SK-N-SH treated with all-trans-retinoic acid at 6 μM for 48 hours (cell line): ENCODE measurements at regions not wholly inside any gene's neighbourhood (a gene's known extent, or its start where the extent isn't known, plus 50 kb on each side); places are given as distances from the start of the nearest gene placed in this dataset.

Experiments
- CSDC2 ChIP-seq: fragments of 250-450 bp; sonication (Bioruptor Pico); IDR thresholded peaks from 2 replicates; pipeline ENCODE4 v1.5.0; 2020; ENCODE audit warnings: mild to moderate bottlenecking, moderate library complexity
- GLIS3 ChIP-seq: fragments of 250-450 bp; sonication (Bioruptor Pico); IDR thresholded peaks from 2 replicates; pipeline ENCODE4 v1.5.0; 2020; ENCODE audit warnings: mild to moderate bottlenecking, moderate library complexity
- PPARA ChIP-seq: fragments of 250-450 bp; sonication (Bioruptor Pico); IDR thresholded peaks from 2 replicates; pipeline ENCODE4 v1.5.0; 2020; ENCODE audit warnings: mild to moderate bottlenecking, borderline replicate concordance
- RARB ChIP-seq: fragments of 250-450 bp; sonication (Bioruptor Pico); IDR thresholded peaks from 2 replicates; pipeline ENCODE4 v1.8.0; 2021; ENCODE audit warnings: mild to moderate bottlenecking, moderate library complexity
- SNAI2 ChIP-seq: fragments of 250-450 bp; sonication (Bioruptor Pico); IDR thresholded peaks from 2 replicates; pipeline ENCODE4 v1.5.0; 2020; ENCODE audit warnings: mild to moderate bottlenecking, moderate library complexity
- TOX ChIP-seq: fragments of 250-450 bp; sonication (Bioruptor Pico); IDR thresholded peaks from 2 replicates; pipeline ENCODE4 v1.8.0; 2021; ENCODE audit warnings: mild to moderate bottlenecking, moderate library complexity, borderline replicate concordance
- ZC3H10 ChIP-seq: fragments of 250-450 bp; sonication (Bioruptor Pico); IDR thresholded peaks from 2 replicates; pipeline ENCODE4 v1.5.1; 2021; ENCODE audit warnings: mild to moderate bottlenecking, moderate library complexity
- ZFP3 ChIP-seq: fragments of 250-450 bp; sonication (Bioruptor Pico); IDR thresholded peaks from 2 replicates; pipeline ENCODE4 v1.5.0; 2020; ENCODE audit warnings: mild to moderate bottlenecking, moderate library complexity
- ZNF70 ChIP-seq: fragments of 450-650 bp; formaldehyde crosslinking; IDR thresholded peaks from 2 replicates; pipeline ENCODE4 v1.5.0; 2020; ENCODE audit warnings: mild to moderate bottlenecking, moderate library complexity
- TF ChIP-seq, protein P1 (sequence below): fragments of 250-450 bp; sonication (Bioruptor Pico); IDR thresholded peaks from 2 replicates; pipeline ENCODE4 v1.5.1; 2020; ENCODE audit warnings: low read depth, mild to moderate bottlenecking, moderate library complexity
- TF ChIP-seq, protein P2 (sequence below): fragments of 250-450 bp; sonication (Bioruptor Pico); IDR thresholded peaks from 2 replicates; pipeline ENCODE4 v1.8.0; 2021; ENCODE audit warnings: low read depth, mild to moderate bottlenecking, moderate library complexity, borderline replicate concordance
- TF ChIP-seq, protein P3 (sequence below): fragments of 250-450 bp; sonication (Bioruptor Pico); IDR thresholded peaks from 2 replicates; pipeline ENCODE4 v1.8.0; 2020; ENCODE audit warnings: mild to moderate bottlenecking, moderate library complexity, borderline replicate concordance

GRCh38 chr1:82567348-82567747 lies 766.6 kb downstream of the ADGRL2 start:
- TF ChIP-seq ZFP3 (CRISPR knock-in tag) (no peak), ZNF70 (CRISPR knock-in tag) (no peak), RARB (no peak), SNAI2 (CRISPR knock-in tag) (no peak), PPARA (CRISPR knock-in tag) (no peak), TOX (CRISPR knock-in tag) (no peak), ZC3H10 (no peak), GLIS3 (CRISPR knock-in tag) (no peak), CSDC2 (CRISPR knock-in tag) (no peak)
- TF ChIP-seq, protein P1, sequence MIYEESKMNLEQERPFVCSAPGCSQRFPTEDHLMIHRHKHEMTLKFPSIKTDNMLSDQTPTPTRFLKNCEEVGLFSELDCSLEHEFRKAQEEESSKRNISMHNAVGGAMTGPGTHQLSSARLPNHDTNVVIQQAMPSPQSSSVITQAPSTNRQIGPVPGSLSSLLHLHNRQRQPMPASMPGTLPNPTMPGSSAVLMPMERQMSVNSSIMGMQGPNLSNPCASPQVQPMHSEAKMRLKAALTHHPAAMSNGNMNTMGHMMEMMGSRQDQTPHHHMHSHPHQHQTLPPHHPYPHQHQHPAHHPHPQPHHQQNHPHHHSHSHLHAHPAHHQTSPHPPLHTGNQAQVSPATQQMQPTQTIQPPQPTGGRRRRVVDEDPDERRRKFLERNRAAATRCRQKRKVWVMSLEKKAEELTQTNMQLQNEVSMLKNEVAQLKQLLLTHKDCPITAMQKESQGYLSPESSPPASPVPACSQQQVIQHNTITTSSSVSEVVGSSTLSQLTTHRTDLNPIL = no peak
- TF ChIP-seq, protein P2, sequence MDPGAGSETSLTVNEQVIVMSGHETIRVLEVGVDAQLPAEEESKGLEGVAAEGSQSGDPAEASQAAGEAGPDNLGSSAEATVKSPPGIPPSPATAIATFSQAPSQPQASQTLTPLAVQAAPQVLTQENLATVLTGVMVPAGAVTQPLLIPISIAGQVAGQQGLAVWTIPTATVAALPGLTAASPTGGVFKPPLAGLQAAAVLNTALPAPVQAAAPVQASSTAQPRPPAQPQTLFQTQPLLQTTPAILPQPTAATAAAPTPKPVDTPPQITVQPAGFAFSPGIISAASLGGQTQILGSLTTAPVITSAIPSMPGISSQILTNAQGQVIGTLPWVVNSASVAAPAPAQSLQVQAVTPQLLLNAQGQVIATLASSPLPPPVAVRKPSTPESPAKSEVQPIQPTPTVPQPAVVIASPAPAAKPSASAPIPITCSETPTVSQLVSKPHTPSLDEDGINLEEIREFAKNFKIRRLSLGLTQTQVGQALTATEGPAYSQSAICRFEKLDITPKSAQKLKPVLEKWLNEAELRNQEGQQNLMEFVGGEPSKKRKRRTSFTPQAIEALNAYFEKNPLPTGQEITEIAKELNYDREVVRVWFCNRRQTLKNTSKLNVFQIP (CRISPR knock-in tag) = no peak
- TF ChIP-seq, protein P3, sequence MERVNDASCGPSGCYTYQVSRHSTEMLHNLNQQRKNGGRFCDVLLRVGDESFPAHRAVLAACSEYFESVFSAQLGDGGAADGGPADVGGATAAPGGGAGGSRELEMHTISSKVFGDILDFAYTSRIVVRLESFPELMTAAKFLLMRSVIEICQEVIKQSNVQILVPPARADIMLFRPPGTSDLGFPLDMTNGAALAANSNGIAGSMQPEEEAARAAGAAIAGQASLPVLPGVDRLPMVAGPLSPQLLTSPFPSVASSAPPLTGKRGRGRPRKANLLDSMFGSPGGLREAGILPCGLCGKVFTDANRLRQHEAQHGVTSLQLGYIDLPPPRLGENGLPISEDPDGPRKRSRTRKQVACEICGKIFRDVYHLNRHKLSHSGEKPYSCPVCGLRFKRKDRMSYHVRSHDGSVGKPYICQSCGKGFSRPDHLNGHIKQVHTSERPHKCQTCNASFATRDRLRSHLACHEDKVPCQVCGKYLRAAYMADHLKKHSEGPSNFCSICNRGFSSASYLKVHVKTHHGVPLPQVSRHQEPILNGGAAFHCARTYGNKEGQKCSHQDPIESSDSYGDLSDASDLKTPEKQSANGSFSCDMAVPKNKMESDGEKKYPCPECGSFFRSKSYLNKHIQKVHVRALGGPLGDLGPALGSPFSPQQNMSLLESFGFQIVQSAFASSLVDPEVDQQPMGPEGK (CRISPR knock-in tag) = no peak
